Testis (tissue), 2 donors: ENCODE measurements at regions not wholly inside any gene's neighbourhood (a gene's known extent, or its start where the extent isn't known, plus 50 kb on each side); places are given as distances from the start of the nearest gene placed in this dataset.

Source experiments
- POLR2A ChIP-seq: fragments of 450-650 bp; IDR thresholded peaks from one replicate; pipeline ENCODE4 v1.6.1; 2017; ENCODE audit warnings: antibody characterized with exemption, mild to moderate bottlenecking, moderate library complexity
- TF ChIP-seq, protein P1 (sequence below), 3 experiments: fragments of 450-650 bp in 2 of 3; fragments of 200-600 bp in 1 of 3; sonication (generic) in 1 of 3; IDR thresholded peaks; one replicate each; pipeline ENCODE4 v1.5.1; 2016 to 2019; ENCODE audit warnings: antibody characterized with exemption in 3 of 3, mild to moderate bottlenecking in 2 of 3, moderate library complexity in 1 of 3

DNA sequence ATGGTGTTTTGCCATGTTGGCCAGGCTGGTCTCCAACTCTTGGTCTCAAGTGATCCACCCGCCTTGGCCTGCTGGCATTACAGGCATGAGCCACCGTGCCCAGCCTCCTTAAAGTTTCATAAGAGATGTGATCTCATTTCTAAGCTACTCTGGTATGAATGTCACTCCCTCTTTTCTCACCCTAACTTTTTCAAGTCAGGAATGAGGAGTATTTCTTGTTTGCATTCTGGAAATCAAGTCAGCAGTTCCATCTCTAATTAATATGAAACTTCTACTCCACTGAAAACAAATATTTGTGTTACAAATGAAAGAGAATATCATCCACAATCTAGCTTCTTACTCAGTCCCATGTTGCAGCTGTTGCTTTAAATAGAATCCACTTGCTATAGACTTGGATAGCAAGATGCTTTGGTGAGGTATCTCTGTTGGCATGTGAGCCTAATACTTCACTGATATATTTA, 61.3 kb downstream of the ARF6 start:
- TF ChIP-seq, protein P1, sequence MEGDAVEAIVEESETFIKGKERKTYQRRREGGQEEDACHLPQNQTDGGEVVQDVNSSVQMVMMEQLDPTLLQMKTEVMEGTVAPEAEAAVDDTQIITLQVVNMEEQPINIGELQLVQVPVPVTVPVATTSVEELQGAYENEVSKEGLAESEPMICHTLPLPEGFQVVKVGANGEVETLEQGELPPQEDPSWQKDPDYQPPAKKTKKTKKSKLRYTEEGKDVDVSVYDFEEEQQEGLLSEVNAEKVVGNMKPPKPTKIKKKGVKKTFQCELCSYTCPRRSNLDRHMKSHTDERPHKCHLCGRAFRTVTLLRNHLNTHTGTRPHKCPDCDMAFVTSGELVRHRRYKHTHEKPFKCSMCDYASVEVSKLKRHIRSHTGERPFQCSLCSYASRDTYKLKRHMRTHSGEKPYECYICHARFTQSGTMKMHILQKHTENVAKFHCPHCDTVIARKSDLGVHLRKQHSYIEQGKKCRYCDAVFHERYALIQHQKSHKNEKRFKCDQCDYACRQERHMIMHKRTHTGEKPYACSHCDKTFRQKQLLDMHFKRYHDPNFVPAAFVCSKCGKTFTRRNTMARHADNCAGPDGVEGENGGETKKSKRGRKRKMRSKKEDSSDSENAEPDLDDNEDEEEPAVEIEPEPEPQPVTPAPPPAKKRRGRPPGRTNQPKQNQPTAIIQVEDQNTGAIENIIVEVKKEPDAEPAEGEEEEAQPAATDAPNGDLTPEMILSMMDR (IDR thresholded peaks at IDR 0.05), result no peak
- no peak for TF ChIP-seq POLR2A
